HG03520 (cell line): ENCODE measurements at regions not wholly inside any gene's neighbourhood (a gene's known extent, or its start where the extent isn't known, plus 50 kb on each side); places are given as distances from the start of the nearest gene placed in this dataset.

Experiments
- ATAC-seq: cut with Tn5 transposase; IDR thresholded peaks from one replicate; pipeline ENCODE4 v1.9.1; 2021; ENCODE audit warnings: mild to moderate bottlenecking, moderate library complexity; ENCODE audit not compliant: unreplicated experiment

- ATAC-seq = no peak
These were observed 194.0 kb downstream of the NRIP1 start for GRCh38 chr21:14870853-14871149.

GRCh38 chr21:14869984-14870852, 194.6 kb downstream of the NRIP1 start:
- peak; percentile 39 for ATAC-seq

- ATAC-seq = no peak
These were observed 197.7 kb downstream of the NRIP1 start for GRCh38 chr21:14866859-14867765.

DNA sequence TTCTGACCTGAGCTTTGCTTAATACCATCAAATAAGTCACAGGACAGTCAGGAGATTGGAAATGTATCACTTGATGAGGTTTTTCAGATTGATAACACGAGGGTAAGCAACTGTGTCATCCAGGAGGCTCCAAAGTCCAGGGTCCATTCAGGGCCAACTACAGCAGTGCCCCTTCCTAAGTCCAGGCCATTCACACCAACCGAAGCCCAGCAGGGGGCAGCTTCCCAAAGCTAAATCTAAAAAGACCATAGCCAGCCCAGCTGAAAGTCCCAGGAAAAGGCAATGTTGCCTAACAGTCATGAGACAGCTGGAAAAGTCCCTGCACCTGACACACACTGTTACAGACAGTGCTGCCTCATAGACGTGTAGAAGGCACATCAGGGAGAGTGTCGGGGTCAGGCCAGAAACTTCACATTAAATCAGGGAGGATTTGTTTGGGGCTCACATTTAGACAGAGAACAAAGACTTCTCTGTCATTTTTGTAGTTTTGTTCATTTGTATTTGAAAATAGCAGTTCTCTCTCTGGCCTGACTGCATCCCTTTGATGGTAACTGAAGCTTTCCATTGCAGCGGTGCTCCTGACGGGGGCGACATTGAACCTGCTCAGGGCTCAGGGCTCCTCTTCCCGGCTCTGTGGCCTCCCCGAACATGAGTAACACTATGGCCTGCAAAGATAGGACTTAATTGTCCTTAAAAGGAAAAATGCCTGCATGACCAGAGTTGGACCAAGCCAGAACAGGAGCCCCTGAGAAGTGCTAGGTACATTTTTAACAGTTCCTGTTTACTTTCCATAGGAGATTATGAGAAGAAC, 200.4 kb downstream of the NRIP1 start:
- no peak for ATAC-seq

GRCh38 chr21:14863745-14864210, 201.0 kb downstream of the NRIP1 start:
- no peak for ATAC-seq

DNA sequence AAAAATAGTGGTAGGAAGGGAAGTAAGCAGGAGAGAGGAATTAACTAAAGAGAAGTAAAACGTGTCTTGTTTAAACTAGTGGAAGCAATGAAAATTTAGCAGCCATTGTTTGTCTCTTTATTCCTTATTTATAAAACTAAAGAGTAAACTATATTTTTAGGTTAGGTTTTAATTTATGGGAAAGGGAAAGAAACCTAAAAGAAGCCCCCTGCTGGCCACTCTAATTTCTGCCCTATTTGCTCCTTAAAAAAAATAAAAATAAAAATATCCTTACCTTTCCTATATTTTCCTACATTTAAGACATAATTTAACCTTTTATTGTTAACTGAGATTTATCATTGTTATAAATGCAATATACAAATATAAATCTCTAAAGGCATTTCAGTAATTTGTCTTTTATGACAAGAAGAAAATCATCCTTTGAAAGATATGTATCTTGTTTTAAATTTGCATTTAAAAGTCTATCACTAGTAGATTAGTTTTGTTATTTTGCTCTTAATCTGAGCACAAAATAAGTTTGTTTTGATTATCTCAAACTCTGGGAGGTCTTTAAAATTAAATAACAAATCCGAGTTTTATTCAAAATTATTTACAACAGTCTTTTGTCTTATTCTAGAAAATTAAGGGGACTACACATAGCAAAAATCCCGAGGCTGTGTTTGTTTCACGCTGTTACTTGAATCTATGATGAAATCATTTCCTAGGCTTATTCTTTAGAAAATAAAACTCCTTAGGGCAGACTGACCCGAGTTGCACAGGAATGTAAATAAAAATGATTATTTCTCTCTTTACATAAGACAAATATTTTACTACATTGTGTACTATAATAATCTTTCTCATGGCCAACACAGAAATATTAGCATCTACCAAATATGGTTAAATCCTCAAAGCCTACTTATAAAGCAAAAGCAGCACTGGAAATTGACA, 201.7 kb downstream of the NRIP1 start:
- ATAC-seq = no peak

GRCh38 chr21:14858311-14858710, 206.5 kb downstream of the NRIP1 start:
- no peak for ATAC-seq

DNA sequence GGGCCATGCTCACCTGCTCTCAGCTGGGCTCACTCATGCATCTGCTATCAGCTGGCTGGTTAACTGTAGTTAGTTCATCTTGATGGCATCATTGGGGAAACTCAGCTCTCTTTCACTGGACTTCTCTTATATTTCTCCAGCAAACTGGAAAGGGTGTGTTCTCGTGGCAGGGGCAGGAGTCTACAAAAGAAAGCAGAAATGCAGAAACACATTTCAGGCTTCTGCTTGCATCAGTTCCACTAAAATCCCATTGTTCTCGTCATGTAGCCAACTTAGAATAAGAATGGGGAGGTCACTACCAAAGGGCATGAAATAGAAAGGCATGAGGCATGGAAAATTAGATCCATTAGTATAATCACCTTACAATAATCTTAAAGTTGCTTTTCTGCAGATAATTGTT, 207.3 kb downstream of the NRIP1 start:
- no peak for ATAC-seq

DNA sequence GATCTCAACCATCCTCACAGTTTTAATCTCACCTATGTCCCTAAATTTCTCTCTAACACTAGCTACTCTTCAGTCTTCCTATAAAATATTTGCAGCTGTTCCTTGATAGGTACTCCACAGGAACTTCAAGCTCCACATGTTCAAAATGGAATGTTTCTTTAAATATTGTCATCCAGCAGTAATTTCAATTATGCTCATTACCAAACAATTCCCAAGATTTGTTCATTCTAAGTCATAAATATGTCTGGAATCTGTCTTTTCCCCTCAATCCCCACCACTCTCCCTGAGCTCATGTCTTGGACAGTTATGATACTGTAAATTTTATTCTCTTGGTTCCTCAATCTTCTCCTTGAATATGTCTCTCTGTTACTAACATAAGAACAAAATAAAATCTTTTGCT, 214.4 kb downstream of the NRIP1 start:
- no peak for ATAC-seq

GRCh38 chr21:14846621-14847020, 218.2 kb downstream of the NRIP1 start:
- no peak for ATAC-seq

GRCh38 chr21:14844001-14844400, 220.8 kb downstream of the NRIP1 start:
- no peak for ATAC-seq

- no peak for ATAC-seq
These were observed 222.2 kb downstream of the NRIP1 start for GRCh38 chr21:14842601-14843000.

DNA sequence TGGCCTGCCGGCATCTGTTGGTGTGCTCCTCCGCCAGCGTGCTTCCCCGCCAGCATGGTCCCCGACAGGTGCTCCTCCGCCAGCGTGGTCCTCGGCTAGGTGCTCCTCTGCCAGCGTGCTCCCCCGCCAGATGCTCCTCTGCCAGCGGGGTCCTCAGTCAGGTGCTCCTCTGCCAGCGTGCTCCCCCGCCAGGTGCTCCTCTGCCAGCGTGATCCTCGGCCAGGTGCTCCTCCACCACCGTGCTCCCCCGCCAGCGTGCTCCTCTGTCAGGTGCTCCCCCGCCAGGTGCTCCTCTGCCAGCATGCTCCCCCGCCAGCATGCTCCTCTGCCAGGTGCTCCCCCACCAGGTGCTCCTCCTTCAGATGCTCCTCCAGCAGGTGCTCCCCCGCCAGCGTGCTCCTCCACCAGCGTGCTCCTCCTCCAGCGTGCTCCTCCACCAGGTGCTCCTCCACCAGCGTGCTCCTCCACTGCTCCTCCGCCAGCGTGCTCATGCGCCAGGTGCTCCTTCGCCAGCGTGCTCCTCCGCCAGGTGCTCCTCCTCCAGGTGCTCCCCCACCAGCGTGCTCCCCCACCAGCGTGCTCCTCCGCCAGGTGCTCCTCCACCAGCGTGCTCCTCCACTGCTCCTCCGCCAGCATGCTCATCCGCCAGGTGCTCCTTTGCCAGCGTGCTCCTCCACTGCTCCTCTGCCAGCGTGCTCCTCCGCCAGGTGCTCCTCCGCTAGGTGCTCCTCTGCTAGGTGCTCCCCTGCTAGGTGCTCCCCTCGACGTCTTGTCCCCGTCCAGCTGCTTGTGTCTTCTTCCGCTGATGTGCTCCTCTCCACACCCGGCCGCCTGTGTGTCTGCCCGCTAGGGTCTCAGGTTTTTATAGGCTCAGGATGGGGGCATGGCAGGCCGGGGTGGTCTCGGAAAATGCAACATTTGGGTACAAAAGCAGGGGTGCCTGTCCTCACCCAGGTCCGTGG, 223.0 kb downstream of the NRIP1 start:
- ATAC-seq = no peak

GRCh38 chr21:14838400-14838799, 226.4 kb downstream of the NRIP1 start:
- no peak for ATAC-seq

DNA sequence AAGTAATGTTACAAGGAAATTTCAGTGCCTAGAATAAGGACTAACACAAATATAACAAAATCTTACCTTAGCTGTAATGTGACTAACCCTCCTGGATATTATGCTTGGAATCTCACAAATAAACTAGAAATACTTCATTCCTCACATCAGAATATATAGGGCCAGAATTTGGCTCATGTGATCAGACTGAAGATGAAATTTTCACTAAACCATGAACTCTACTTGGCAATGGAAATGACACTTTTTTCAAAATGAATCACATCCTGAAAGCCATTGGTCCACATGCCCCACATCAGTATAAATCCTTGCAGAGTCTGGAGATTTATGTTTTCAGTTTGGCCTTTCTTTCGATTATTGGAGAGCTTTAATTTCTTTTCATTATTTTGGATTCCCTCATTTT, 227.8 kb downstream of the NRIP1 start:
- ATAC-seq = no peak

DNA sequence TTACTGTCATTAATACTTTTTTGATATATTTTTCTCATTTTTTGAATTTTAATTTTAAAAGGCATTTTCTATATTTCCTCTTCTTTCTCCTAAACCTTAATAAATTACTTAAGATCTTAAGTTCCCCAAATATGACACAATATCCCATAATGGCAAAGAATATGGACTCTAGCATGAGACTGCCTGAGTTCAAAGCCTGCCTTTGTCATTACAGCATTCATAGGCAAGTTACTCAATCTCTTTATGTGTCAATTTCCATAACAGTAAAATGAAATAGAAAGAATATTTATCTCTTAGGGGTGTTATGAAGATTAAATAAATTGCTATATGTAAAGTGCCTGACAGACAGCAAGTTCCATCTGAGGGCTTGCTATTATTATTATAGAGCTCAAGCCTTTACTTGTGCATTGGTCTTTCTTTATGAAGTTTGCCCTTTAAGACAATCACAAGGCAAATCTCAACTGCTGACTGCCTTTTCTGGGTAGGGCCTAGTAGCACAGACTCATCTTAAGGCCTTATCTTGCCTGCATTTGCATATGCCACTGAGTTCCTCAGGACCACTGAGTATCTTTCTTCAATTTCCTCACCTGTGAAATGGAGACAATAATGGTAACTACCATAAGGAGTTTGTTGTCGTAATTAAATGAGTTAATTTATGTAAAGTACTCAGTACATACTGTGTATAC, 231.0 kb downstream of the NRIP1 start:
- no peak for ATAC-seq

- no peak for ATAC-seq
These were observed 231.6 kb downstream of the NRIP1 start for GRCh38 chr21:14833241-14833640.

DNA sequence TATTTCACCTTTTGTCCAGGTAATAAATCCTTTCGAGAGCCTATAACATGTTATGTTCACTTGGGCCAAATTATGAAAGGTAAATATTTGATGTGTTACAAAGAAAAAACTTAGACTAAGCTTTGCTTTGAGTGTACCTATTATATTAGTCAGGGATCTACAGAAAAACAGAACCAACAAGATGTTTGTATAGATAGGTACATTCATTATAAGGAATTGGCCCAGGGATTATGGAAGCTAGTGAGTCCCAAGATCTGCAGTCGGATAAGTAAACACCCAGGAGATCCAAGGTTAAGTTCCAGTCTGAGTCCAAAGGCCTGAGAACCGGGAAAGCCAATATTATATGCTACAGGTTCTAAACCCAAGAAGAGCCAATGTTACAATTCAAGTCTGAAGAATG, 234.5 kb downstream of the NRIP1 start:
- no peak for ATAC-seq
